Heart left ventricle (tissue), 16 donors: ENCODE measurements at regions not wholly inside any gene's neighbourhood (a gene's known extent, or its start where the extent isn't known, plus 50 kb on each side); places are given as distances from the start of the nearest gene placed in this dataset.

Experiments used
- ATAC-seq, 4 donors: fragments of 200-7000 bp; cut with Tn5 transposase; one replicate each; pipeline ENCODE4 v1.9.1; 2020 to 2022; ENCODE audit warnings: moderate library complexity in 4 of 4, mild to moderate bottlenecking in 3 of 4, moderate number of reproducible peaks in 1 of 4
- DNase-seq, 5 donors: peaks; one replicate each; pipeline ENCODE4 v3.0.0-alpha.2; 2020
- H3K27ac ChIP-seq, 12 donors: fragments of 200-600 bp; sonication (generic) in 4 of 12; one replicate each; pipeline versions ENCODE4 v1.5.0 to v1.8.0; 2016 to 2022; ENCODE audit warnings: mild to moderate bottlenecking in 2 of 12
- H3K27me3 ChIP-seq, 9 donors: fragments of 200-600 bp; sonication (generic) in 2 of 9; one replicate each; pipeline versions ENCODE4 v1.5.1 to v1.8.0; 2016 to 2022; ENCODE audit warnings: mild to moderate bottlenecking in 3 of 9
- H3K36me3 ChIP-seq, 9 donors: fragments of 200-600 bp; sonication (generic) in 2 of 9; one replicate each; pipeline versions ENCODE4 v1.5.0 to v1.8.0; 2018 to 2022; ENCODE audit warnings: mild to moderate bottlenecking in 2 of 9
- H3K4me1 ChIP-seq, 12 donors: fragments of 200-600 bp; sonication (generic) in 4 of 12; one replicate each; pipeline versions ENCODE4 v1.5.0 to v1.8.0; 2016 to 2022; ENCODE audit warnings: mild to moderate bottlenecking in 3 of 12
- H3K4me3 ChIP-seq, 12 donors: fragments of 200-600 bp; sonication (generic) in 4 of 12; one replicate each; pipeline versions ENCODE4 v1.5.0 to v1.8.0; 2017 to 2022; ENCODE audit warnings: mild to moderate bottlenecking in 9 of 12, moderate library complexity in 4 of 12
- H3K9me3 ChIP-seq, 12 donors: fragments of 200-600 bp; sonication (generic) in 4 of 12; one replicate each; pipeline versions ENCODE4 v1.5.0 to v1.8.0; 2016 to 2022; ENCODE audit warnings: mild to moderate bottlenecking in 1 of 12
- CTCF ChIP-seq, 12 donors: fragments of 200-600 bp; sonication (generic) in 4 of 12; IDR thresholded peaks; one replicate each; pipeline versions ENCODE4 v1.5.0 to v1.8.0; 2018 to 2022; ENCODE audit warnings: antibody characterized with exemption in 12 of 12, mild to moderate bottlenecking in 5 of 12
- POLR2A ChIP-seq, 2 donors: fragments of 450-650 bp; IDR thresholded peaks; one replicate each; pipeline ENCODE4 v1.6.1; 2017; ENCODE audit warnings: antibody characterized with exemption in 2 of 2, mild to moderate bottlenecking in 2 of 2, moderate library complexity in 2 of 2
- WGBS, 4 donors: extraction: QIAGEN DNeasy Blood & Tissue Kit in 2 of 4; methylation state at CpG; one replicate each; pipeline versions ENCODE4 v1.1.5 to v1.1.7; 2013 to 2018; 5-methylcytosine and 5-hydroxymethylcytosine counted together
- intact Hi-C, 10 donors: fragments of 100-400 bp; cut with DNase I; formaldehyde crosslinking; loops; one replicate each; pipeline versions ENCODE4 v1.11.1 to v1.14.2; 2022
- donor health status: ischemic (EF 13 %, LVEDD 7.1; RV severe dilation, severe dysfunction).
- donor health status: healthy with polysubstance abuse.
- donor health status: DM: no; HTN: yes; CAD: no.
- donor health status: DM: no; HTN: no; CAD: no.
- donor health status: ischemic (EF 25% LVEDD 6.9; RV normal size, moderate dysfunction).
- donor health status: ischemic (EF 25% LVEDD 5.7; RV mildly dilated, moderate dysfunction).
- donor health status: healthy.
- donor health status: DM: yes; HTN: yes; CAD: no.
- donor health status: ischemic (EF 35%, LVEDD 5.7; RV mildly dilated, moderate dysfunction).
- donor health status: nonischemic (EF 11% LVEDD 7.7; RV severe dilation, severe dysfunction).
- donor health status: DM: yes; HTN: yes; CAD: no.
- donor health status: PGD.
- donor health status: ischemic (EF 29% LVEDD 5.4; RV normal size, mild dysfunction).
- donor health status: nonischemic (EF 23%, LVEDD 6.1; RV moderate dilation, normal function).

- H3K4me3 ChIP-seq = no peak overlapping the region
- WGBS, 4 donors = 65 to 80% (median 75%) methylated on average over 4 of the region's 4 CpGs
- no peak for TF ChIP-seq CTCF (IDR thresholded peaks at IDR 0.05)
- no peak for TF ChIP-seq POLR2A (IDR thresholded peaks at IDR 0.05)
- no peak overlapping the region for H3K27ac ChIP-seq
- ATAC-seq (no peak), DNase-seq (no peak)
- intact Hi-C loops = no loop called here
- no peaks in the 10 kb centered on the region for H3K36me3 ChIP-seq
- H3K9me3 ChIP-seq = no peaks in the 10 kb centered on the region
- H3K27me3 ChIP-seq = no peaks in the 10 kb centered on the region
- no peaks in the 10 kb centered on the region for H3K4me1 ChIP-seq
These were observed 70.4 kb downstream of the C3orf38 start for GRCh38 chr3:88220126-88220525.

GRCh38 chr3:88221726-88222125, 72.0 kb downstream of the C3orf38 start:
- Histone ChIP-seq H3K27me3 (no peaks in the 10 kb centered on the region), H3K4me3 (no peak overlapping the region), H3K9me3 (no peaks in the 10 kb centered on the region), H3K36me3 (no peaks in the 10 kb centered on the region), H3K4me1 (no peaks in the 10 kb centered on the region), H3K27ac (no peak overlapping the region)
- no peak for TF ChIP-seq POLR2A (IDR thresholded peaks at IDR 0.05)
- no peak for TF ChIP-seq CTCF (IDR thresholded peaks at IDR 0.05)
- ATAC-seq (no peak), DNase-seq (no peak)
- 62 to 75% (median 66%) methylated on average over 1 of the region's 1 CpG for WGBS, 4 donors
- intact Hi-C loops = no loop called here

DNA sequence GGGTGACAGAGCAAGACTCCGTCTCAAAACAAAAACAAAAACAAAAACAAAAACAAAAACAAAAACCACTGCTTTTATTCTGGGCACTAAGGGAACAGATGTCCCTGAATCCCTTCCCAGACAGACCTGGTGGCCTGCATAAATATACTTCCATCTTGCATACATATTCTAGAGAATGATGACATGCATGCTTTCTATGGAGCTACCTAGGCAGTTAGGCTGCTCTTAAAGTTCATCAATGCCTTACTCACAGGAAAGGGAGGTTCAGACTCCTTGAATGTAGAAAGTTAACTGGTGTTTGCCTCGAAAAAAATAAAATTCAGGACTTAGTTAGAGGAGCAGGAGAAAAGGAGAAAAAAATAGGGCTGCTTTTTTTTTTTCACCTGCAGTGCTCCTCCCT, 72.6 kb downstream of the C3orf38 start:
- TF ChIP-seq CTCF (IDR thresholded peaks at IDR 0.05) (no peak), POLR2A (IDR thresholded peaks at IDR 0.05) (no peak)
- DNase-seq (no peak), ATAC-seq (no peak)
- Histone ChIP-seq H3K9me3 (no peaks in the 10 kb centered on the region), H3K36me3 (no peaks in the 10 kb centered on the region), H3K27me3 (no peaks in the 10 kb centered on the region), H3K4me1 (no peaks in the 10 kb centered on the region), H3K27ac (no peak overlapping the region), H3K4me3 (no peak overlapping the region)
- 89 to 94% (median 91%) methylated on average over 2 of the region's 2 CpGs for WGBS, 4 donors
- intact Hi-C loops = no loop called here

GRCh38 chr3:88225326-88226008, 75.7 kb downstream of the C3orf38 start:
- intact Hi-C loops = no loop called here
- Histone ChIP-seq H3K4me1 (no peaks in the 10 kb centered on the region), H3K9me3 (no peaks in the 10 kb centered on the region), H3K27ac (no peak overlapping the region), H3K27me3 (no peaks in the 10 kb centered on the region), H3K36me3 (no peaks in the 10 kb centered on the region), H3K4me3 (no peak overlapping the region)
- ATAC-seq = no peak
- 89 to 93% (median 91%) methylated on average over 8 of the region's 8 CpGs for WGBS, 4 donors
- DNase-seq = no peak
- no peak for TF ChIP-seq POLR2A (IDR thresholded peaks at IDR 0.05)
- TF ChIP-seq CTCF (IDR thresholded peaks at IDR 0.05) = no peak
